ENCODE measurements at regions not wholly inside any gene's neighbourhood (a gene's known extent, or its start where the extent isn't known, plus 50 kb on each side); places are given as distances from the start of the nearest gene placed in this dataset.

DNA sequence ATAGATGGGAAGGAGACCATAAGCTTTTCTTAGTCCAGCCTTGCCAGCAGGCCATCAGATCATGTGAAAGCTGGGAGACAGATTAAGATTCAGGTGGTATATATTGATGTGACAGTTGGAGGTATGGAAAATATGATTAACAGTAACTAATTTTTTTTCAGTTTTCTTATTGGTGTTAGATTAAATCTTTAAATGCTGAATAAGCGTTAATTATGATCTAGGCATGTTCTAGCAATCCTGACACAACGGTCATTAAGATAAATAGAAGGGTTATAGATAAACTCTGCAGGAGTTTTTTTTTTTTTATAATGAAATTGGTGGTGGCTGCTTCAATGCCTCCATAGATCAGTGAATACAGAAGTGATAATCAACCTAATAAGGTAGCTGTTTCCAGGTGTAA, 649.5 kb upstream of the TENM3 start:
- TF ChIP-seq, protein P1, sequence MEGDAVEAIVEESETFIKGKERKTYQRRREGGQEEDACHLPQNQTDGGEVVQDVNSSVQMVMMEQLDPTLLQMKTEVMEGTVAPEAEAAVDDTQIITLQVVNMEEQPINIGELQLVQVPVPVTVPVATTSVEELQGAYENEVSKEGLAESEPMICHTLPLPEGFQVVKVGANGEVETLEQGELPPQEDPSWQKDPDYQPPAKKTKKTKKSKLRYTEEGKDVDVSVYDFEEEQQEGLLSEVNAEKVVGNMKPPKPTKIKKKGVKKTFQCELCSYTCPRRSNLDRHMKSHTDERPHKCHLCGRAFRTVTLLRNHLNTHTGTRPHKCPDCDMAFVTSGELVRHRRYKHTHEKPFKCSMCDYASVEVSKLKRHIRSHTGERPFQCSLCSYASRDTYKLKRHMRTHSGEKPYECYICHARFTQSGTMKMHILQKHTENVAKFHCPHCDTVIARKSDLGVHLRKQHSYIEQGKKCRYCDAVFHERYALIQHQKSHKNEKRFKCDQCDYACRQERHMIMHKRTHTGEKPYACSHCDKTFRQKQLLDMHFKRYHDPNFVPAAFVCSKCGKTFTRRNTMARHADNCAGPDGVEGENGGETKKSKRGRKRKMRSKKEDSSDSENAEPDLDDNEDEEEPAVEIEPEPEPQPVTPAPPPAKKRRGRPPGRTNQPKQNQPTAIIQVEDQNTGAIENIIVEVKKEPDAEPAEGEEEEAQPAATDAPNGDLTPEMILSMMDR (IDR thresholded peaks at IDR 0.05), result no peak
- no peak for TF ChIP-seq POLR2A (IDR thresholded peaks at IDR 0.05)

All from heart left ventricle (tissue), 13 donors.